ENCODE measurements at regions not wholly inside any gene's neighbourhood (a gene's known extent, or its start where the extent isn't known, plus 50 kb on each side); places are given as distances from the start of the nearest gene placed in this dataset.
"Not testable (repeated sequence)": the region's sequence is repeated elsewhere in the genome, so short reads cannot be mapped to it uniquely, and the experiment has no call there.

- no peak for DNase-seq
Observed at GRCh38 chr20:23299673-23300050, 50.9 kb upstream of the NXT1 start.

GRCh38 chr20:23298926-23299672 is 51.5 kb upstream of the NXT1 start:
- DNase-seq: no peak

GRCh38 chr20:23298155-23298554 is 52.4 kb upstream of the NXT1 start:
- no peak for DNase-seq

- no peak for DNase-seq
Observed at GRCh38 chr20:23296841-23297701, 53.5 kb upstream of the NXT1 start.

- DNase-seq: no peak
Observed at GRCh38 chr20:23295934-23296333, 54.7 kb upstream of the NXT1 start.

- no peak for DNase-seq
Observed at GRCh38 chr20:23294671-23295070, 55.9 kb upstream of the NXT1 start.

- no peak for DNase-seq
Observed at GRCh38 chr20:23294166-23294565, 56.4 kb upstream of the NXT1 start.

- no peak for DNase-seq
Observed at GRCh38 chr20:23293689-23294088, 56.9 kb upstream of the NXT1 start.

GRCh38 chr20:23292311-23292710 is 58.3 kb upstream of the NXT1 start:
- DNase-seq: not testable (repeated sequence)

GRCh38 chr20:23291575-23292240 is 58.9 kb upstream of the NXT1 start:
- DNase-seq: no peak

- no peak for DNase-seq
Observed at GRCh38 chr20:23290761-23291574, 59.6 kb upstream of the NXT1 start.

GRCh38 chr20:23289724-23290395 is 60.7 kb upstream of the NXT1 start:
- DNase-seq: no peak

GRCh38 chr20:23289249-23289648 is 61.3 kb upstream of the NXT1 start:
- no peak for DNase-seq

- no peak for DNase-seq
Observed at GRCh38 chr20:23287354-23288190, 63.0 kb upstream of the NXT1 start.

- no peak for DNase-seq
Observed at GRCh38 chr20:23286346-23286745, 64.2 kb upstream of the NXT1 start.

GRCh38 chr20:23285536-23285935 is 65.1 kb upstream of the NXT1 start:
- DNase-seq: no peak

GRCh38 chr20:23284009-23284408 is 66.6 kb upstream of the NXT1 start:
- no peak for DNase-seq

- no peak for DNase-seq
Observed at GRCh38 chr20:23283096-23283850, 67.3 kb upstream of the NXT1 start.

- DNase-seq: no peak
Observed at GRCh38 chr20:23282546-23282945, 68.0 kb upstream of the NXT1 start.

- DNase-seq: no peak
Observed at GRCh38 chr20:23282111-23282510, 68.5 kb upstream of the NXT1 start.

GRCh38 chr20:23279836-23280235 is 70.8 kb upstream of the NXT1 start:
- no peak for DNase-seq
